Suprapubic skin (tissue), 3 donors: ENCODE measurements at regions not wholly inside any gene's neighbourhood (a gene's known extent, or its start where the extent isn't known, plus 50 kb on each side); places are given as distances from the start of the nearest gene placed in this dataset.

ENCODE experiments used
- EP300 ChIP-seq: sonication (generic); formaldehyde crosslinking; IDR thresholded peaks from one replicate; pipeline ENCODE4 v1.6.1; 2017; ENCODE audit warnings: antibody characterized with exemption
- TF ChIP-seq, protein P1 (sequence below), 2 donors: fragments of 200-600 bp in 1 of 2; fragments of 450-650 bp in 1 of 2; sonication (generic) in 1 of 2; IDR thresholded peaks; one replicate each; pipeline ENCODE4 v1.5.1; 2016 to 2019; ENCODE audit warnings: antibody characterized with exemption in 2 of 2, mild to moderate bottlenecking in 1 of 2, moderate library complexity in 1 of 2

DNA sequence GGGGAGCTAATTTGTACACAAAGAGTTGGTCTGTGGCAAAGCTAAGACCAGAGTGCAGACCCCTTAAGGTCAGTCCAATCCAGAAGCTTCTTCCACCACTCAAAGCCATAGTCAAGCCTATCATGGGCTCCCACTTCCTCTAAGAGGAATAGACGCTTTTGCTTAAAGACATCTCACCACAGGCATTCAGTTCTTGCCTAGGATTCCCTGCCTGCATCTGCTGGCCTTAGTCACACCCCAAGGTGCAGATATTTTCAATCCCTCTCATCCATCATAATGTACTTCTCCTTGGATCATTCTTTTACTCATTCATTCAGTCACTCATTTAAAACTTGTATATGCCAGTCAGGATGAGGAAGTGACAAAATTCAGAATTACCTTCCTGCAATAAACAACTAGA, 179.6 kb upstream of the STT3B start:
- no peak for TF ChIP-seq EP300
- TF ChIP-seq, protein P1, sequence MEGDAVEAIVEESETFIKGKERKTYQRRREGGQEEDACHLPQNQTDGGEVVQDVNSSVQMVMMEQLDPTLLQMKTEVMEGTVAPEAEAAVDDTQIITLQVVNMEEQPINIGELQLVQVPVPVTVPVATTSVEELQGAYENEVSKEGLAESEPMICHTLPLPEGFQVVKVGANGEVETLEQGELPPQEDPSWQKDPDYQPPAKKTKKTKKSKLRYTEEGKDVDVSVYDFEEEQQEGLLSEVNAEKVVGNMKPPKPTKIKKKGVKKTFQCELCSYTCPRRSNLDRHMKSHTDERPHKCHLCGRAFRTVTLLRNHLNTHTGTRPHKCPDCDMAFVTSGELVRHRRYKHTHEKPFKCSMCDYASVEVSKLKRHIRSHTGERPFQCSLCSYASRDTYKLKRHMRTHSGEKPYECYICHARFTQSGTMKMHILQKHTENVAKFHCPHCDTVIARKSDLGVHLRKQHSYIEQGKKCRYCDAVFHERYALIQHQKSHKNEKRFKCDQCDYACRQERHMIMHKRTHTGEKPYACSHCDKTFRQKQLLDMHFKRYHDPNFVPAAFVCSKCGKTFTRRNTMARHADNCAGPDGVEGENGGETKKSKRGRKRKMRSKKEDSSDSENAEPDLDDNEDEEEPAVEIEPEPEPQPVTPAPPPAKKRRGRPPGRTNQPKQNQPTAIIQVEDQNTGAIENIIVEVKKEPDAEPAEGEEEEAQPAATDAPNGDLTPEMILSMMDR (IDR thresholded peaks at IDR 0.05), result no peak
